ENCODE measurements at regions not wholly inside any gene's neighbourhood (a gene's known extent, or its start where the extent isn't known, plus 50 kb on each side); places are given as distances from the start of the nearest gene placed in this dataset.

GRCh38 chr13:50691681-50692263 is 151.7 kb downstream of the DLEU7 start:
- CTCF ChIA-PET, result interaction anchor here (0.8 to 1.1 kb wide), 2 partner anchors 10 to 22 kb away, joined by 3 read pairs; no protein-coding TSS in a partner anchor
- H3K27ac Mint-ChIP-seq, result no peak overlapping the region
- H3K36me3 ChIP-seq (replicated peaks in 1 of 2; ENCODE audit: control extremely low read depth in 1 of 2, control insufficient read depth in 1 of 2, extremely low read depth in 1 of 2, insufficient read depth in 2 of 2, low read length in 1 of 2), result no peaks in the 10 kb centered on the region
- no peak overlapping the region for H3K4me2 ChIP-seq (replicated peaks; ENCODE audit: low read depth, low read length, poor library complexity, severe bottlenecking)
- DNase-seq (no peak), ATAC-seq (ENCODE audit: low read depth) (no peak)
- H3K4me3 ChIP-seq (ENCODE audit: control extremely low read depth in 1 of 5, extremely low read depth in 1 of 5, insufficient read depth in 1 of 5, low read depth in 2 of 5, low read length in 4 of 5), result no peak overlapping the region
- no peaks in the 10 kb centered on the region for H3K4me1 Mint-ChIP-seq
- 92% methylated on average over 3 of the region's 7 CpGs for WGBS (ENCODE audit: insufficient coverage)
- no peaks in the 10 kb centered on the region for H4K20me1 ChIP-seq (ENCODE audit: control insufficient read depth, insufficient read depth, low read length, poor library complexity, severe bottlenecking)
- no peak overlapping the region for H3K9ac ChIP-seq (ENCODE audit: low read length)
- H2AFZ ChIP-seq (ENCODE audit: insufficient read depth, low read depth, low read length, poor library complexity, severe bottlenecking), result no peak overlapping the region
- no peak overlapping the region for H3K27ac ChIP-seq (ENCODE audit: low read length in 2 of 2)
- H3K9me3 Mint-ChIP-seq (ENCODE audit: insufficient read depth), result peaks cover 6% of the 10 kb centered on the region
- H3K4me1 ChIP-seq (ENCODE audit: control insufficient read depth in 2 of 2, insufficient read depth in 2 of 2, low read length in 2 of 2), result no peaks in the 10 kb centered on the region
- peaks cover 0 to 4% (median 0%) of the 10 kb centered on the region in 3 donors for H3K9me3 ChIP-seq (ENCODE audit: control extremely low read depth in 1 of 3, control insufficient read depth in 2 of 3, insufficient read depth in 1 of 3, low read length in 2 of 3)
- POLR2A ChIA-PET, result no interaction called here
- TF ChIP-seq CTCF (IDR thresholded peaks at IDR 0.05) (no peak), EZH2 (IDR thresholded peaks at IDR 0.05; ENCODE audit: borderline replicate concordance, insufficient read depth, low read depth, low read length, poor library complexity, severe bottlenecking) (no peak)
- H3K79me2 ChIP-seq (ENCODE audit: control insufficient read depth, insufficient read depth, low read length), result no peaks in the 10 kb centered on the region
- no peaks in the 10 kb centered on the region for H3K27me3 ChIP-seq (replicated peaks in 1 of 4; ENCODE audit: control extremely low read depth in 1 of 4, control insufficient read depth in 3 of 4, insufficient read depth in 4 of 4, low read length in 3 of 4)
- intact Hi-C loops (cut with micrococcal nuclease), result no loop called here
- H3K4me3 Mint-ChIP-seq, result no peak overlapping the region
- H3K27me3 Mint-ChIP-seq, result no peaks in the 10 kb centered on the region

- Mint-ChIP-seq H3K4me3 (no peak overlapping the region), H3K9me3 (ENCODE audit: insufficient read depth) (peaks cover 7% of the 10 kb centered on the region), H3K27me3 (no peaks in the 10 kb centered on the region), H3K4me1 (no peaks in the 10 kb centered on the region), H3K27ac (no peak overlapping the region)
- H3K27me3 ChIP-seq (replicated peaks in 1 of 4; ENCODE audit: control extremely low read depth in 1 of 4, control insufficient read depth in 3 of 4, insufficient read depth in 4 of 4, low read length in 3 of 4), result no peaks in the 10 kb centered on the region
- CTCF ChIA-PET, result interaction anchor here (1.1 to 1.6 kb wide), 2 partner anchors 9 to 109 kb away, joined by 3 to 4 read pairs; no protein-coding TSS in a partner anchor
- H3K27ac ChIP-seq (ENCODE audit: low read length in 2 of 2), result no peak overlapping the region
- POLR2A ChIA-PET, result interaction anchor here (0.7 kb wide), 1 partner anchor 95 kb away, joined by 3 read pairs; no protein-coding TSS in a partner anchor
- H4K20me1 ChIP-seq (ENCODE audit: control insufficient read depth, insufficient read depth, low read length, poor library complexity, severe bottlenecking), result no peaks in the 10 kb centered on the region
- no peaks in the 10 kb centered on the region for H3K79me2 ChIP-seq (ENCODE audit: control insufficient read depth, insufficient read depth, low read length)
- ATAC-seq (ENCODE audit: low read depth) (no peak), DNase-seq (no peak)
- H3K9ac ChIP-seq (ENCODE audit: low read length), result no peak overlapping the region
- no peak overlapping the region for H3K4me3 ChIP-seq (ENCODE audit: control extremely low read depth in 1 of 5, extremely low read depth in 1 of 5, insufficient read depth in 1 of 5, low read depth in 2 of 5, low read length in 4 of 5)
- H2AFZ ChIP-seq (ENCODE audit: insufficient read depth, low read depth, low read length, poor library complexity, severe bottlenecking), result no peak overlapping the region
- no peak overlapping the region for H3K4me2 ChIP-seq (replicated peaks; ENCODE audit: low read depth, low read length, poor library complexity, severe bottlenecking)
- H3K9me3 ChIP-seq (ENCODE audit: control extremely low read depth in 1 of 3, control insufficient read depth in 2 of 3, insufficient read depth in 1 of 3, low read length in 2 of 3), result peaks cover 0 to 7% (median 0%) of the 10 kb centered on the region in 3 donors
- no peaks in the 10 kb centered on the region for H3K4me1 ChIP-seq (ENCODE audit: control insufficient read depth in 2 of 2, insufficient read depth in 2 of 2, low read length in 2 of 2)
- TF ChIP-seq CTCF (IDR thresholded peaks at IDR 0.05) (no peak), EZH2 (IDR thresholded peaks at IDR 0.05; ENCODE audit: borderline replicate concordance, insufficient read depth, low read depth, low read length, poor library complexity, severe bottlenecking) (no peak)
- intact Hi-C loops (cut with micrococcal nuclease), result no loop called here
- H3K36me3 ChIP-seq (replicated peaks in 1 of 2; ENCODE audit: control extremely low read depth in 1 of 2, control insufficient read depth in 1 of 2, extremely low read depth in 1 of 2, insufficient read depth in 2 of 2, low read length in 1 of 2), result no peaks in the 10 kb centered on the region
Observed at GRCh38 chr13:50692396-50692915, 151.0 kb downstream of the DLEU7 start.
